ENCODE measurements at regions not wholly inside any gene's neighbourhood (a gene's known extent, or its start where the extent isn't known, plus 50 kb on each side); places are given as distances from the start of the nearest gene placed in this dataset.

GRCh38 chr3:99119385-99119784 is 217.9 kb upstream of the DCBLD2 start:
- TF ChIP-seq CTCF (IDR thresholded peaks at IDR 0.05) = no peak
- no peak for TF ChIP-seq POLR2A (IDR thresholded peaks at IDR 0.05)
